HG03025 (cell line): ENCODE measurements at regions not wholly inside any gene's neighbourhood (a gene's known extent, or its start where the extent isn't known, plus 50 kb on each side); places are given as distances from the start of the nearest gene placed in this dataset.
"Not testable (repeated sequence)": the region's sequence is repeated elsewhere in the genome, so short reads cannot be mapped to it uniquely, and the experiment has no call there.

Experiments used
- ATAC-seq: cut with Tn5 transposase; IDR thresholded peaks from one replicate; pipeline ENCODE4 v1.9.1; 2021; ENCODE audit warnings: mild to moderate bottlenecking, moderate library complexity; ENCODE audit not compliant: unreplicated experiment, low FRiP score

GRCh38 chr2:184993746-184994145 is 395.4 kb downstream of the ZNF804A start:
- no peak for ATAC-seq

GRCh38 chr2:185006481-185006880 is 408.2 kb downstream of the ZNF804A start:
- ATAC-seq = no peak

- ATAC-seq = no peak
Measured at GRCh38 chr2:185012643-185013042, 414.3 kb downstream of the ZNF804A start.

- no peak for ATAC-seq
Measured at GRCh38 chr2:185014076-185014475, 415.7 kb downstream of the ZNF804A start.

- not testable (repeated sequence) for ATAC-seq
Measured at GRCh38 chr2:185025891-185026290, 427.6 kb downstream of the ZNF804A start.

GRCh38 chr2:185035906-185036305 is 437.6 kb downstream of the ZNF804A start:
- ATAC-seq = no peak

- ATAC-seq = no peak
Measured at GRCh38 chr2:185044323-185044874, 446.1 kb downstream of the ZNF804A start.

GRCh38 chr2:185050804-185051203 is 452.5 kb downstream of the ZNF804A start:
- ATAC-seq = no peak

- no peak for ATAC-seq
Measured at GRCh38 chr2:185063761-185064160, 465.4 kb downstream of the ZNF804A start.

- ATAC-seq = no peak
Measured at GRCh38 chr2:185066128-185066527, 467.8 kb downstream of the ZNF804A start.

GRCh38 chr2:185069107-185069506 is 470.8 kb downstream of the ZNF804A start:
- no peak for ATAC-seq

GRCh38 chr2:185074156-185074555 is 475.8 kb downstream of the ZNF804A start:
- no peak for ATAC-seq

- no peak for ATAC-seq
Measured at GRCh38 chr2:185082749-185083148, 484.4 kb downstream of the ZNF804A start.

- no peak for ATAC-seq
Measured at GRCh38 chr2:185108588-185108987, 510.3 kb downstream of the ZNF804A start.

- no peak for ATAC-seq
Measured at GRCh38 chr2:185127412-185127811, 529.1 kb downstream of the ZNF804A start.

GRCh38 chr2:185128346-185128745 is 530.0 kb downstream of the ZNF804A start:
- no peak for ATAC-seq

- no peak for ATAC-seq
Measured at GRCh38 chr2:185128996-185129395, 530.7 kb downstream of the ZNF804A start.

GRCh38 chr2:185130685-185131084 is 532.4 kb downstream of the ZNF804A start:
- no peak for ATAC-seq

- ATAC-seq = no peak
Measured at GRCh38 chr2:185132501-185133041, 534.2 kb downstream of the ZNF804A start.

GRCh38 chr2:185137700-185138099 is 539.4 kb downstream of the ZNF804A start:
- no peak for ATAC-seq

GRCh38 chr2:185142677-185143076 is 544.3 kb downstream of the ZNF804A start:
- ATAC-seq = no peak

- ATAC-seq = no peak
Measured at GRCh38 chr2:185144159-185144919, 546.0 kb downstream of the ZNF804A start.
